GM18507 (cell line): ENCODE measurements at regions not wholly inside any gene's neighbourhood (a gene's known extent, or its start where the extent isn't known, plus 50 kb on each side); places are given as distances from the start of the nearest gene placed in this dataset.
A peak's percentile ranks its signal among the peaks of the same experiment; 100 is the strongest.
"Not testable (repeated sequence)": the region's sequence is repeated elsewhere in the genome, so short reads cannot be mapped to it uniquely, and the experiment has no call there.

Source experiments
- DNase-seq: peaks from one replicate; pipeline ENCODE4 v3.0.0; 2011; ENCODE audit warnings: low read depth; ENCODE audit not compliant: insufficient read length; ENCODE audit errors: extremely low spot score
- FAIRE-seq: peaks from 2 replicates; lab custom pipeline; 2011; peaks lifted over from hg19 to GRCh38; lab: Jason Lieb, UNC

DNA sequence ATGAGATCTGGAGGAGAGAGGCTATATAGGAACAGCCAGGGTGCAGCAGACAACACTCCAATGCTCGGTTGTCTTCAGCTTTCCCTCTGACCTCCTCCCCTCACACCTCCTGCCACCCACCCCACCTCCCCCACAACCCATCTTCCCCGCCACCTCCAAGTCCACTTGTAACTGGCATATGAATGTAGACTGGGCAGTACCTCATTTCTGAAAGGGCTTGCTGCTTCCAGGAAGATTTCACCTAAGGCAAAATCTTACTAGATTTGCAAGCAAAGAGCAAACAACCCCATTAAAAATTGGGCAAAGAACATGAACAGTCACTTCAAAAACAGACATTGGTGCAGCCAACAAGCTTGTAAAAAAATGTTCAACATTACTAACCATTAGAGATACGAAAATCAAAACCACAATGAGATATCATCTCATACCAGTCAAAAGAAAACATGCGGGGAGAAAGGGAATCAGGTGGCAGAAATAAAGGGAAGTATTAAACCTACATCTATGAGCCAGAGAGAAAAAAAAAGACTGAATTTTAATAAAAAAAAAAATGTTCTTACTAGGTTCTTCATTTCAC is 164.6 kb upstream of the C1GALT1 start:
- DNase-seq = no peak
- no peak for FAIRE-seq

DNA sequence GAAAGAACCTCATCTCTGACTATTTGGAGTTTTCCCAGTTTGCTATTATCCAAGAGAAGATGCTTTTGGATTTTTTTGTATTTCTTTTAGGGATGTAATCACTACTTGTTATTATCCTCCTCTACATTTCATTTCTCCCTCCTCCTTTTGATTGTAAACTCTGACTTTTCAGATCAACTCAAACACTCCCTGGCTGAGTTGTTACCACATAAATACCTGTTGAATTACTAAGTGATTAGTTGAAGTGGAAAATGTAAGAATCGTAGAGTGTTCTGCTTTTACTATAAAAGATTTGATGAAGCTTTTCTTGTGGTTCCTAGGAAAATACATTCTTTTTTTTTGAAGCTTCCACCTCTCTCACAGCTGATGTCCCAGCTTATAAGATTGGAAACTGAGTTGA is 164.1 kb upstream of the C1GALT1 start:
- FAIRE-seq = no peak
- DNase-seq = no peak

DNA sequence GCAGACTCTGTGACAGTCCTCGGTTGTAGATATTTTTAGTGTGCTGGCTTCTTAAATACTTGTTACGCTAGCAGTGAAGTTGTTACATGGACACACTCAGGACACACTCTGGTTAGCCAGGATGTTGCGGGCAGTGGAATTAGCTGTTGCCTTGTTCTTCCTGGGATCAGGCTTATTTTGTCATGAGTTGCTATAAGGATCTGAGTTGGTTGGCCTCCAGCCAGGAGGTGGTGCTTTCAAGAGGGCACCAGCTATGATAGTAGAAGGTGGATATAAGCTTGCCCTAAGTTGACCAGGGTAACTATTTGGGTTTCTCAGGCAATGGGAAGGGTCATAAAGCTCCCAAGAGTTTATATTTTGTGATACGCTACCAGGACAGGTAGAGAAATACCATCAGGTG is 150.1 kb upstream of the C1GALT1 start:
- DNase-seq (no peak), FAIRE-seq (no peak)

DNA sequence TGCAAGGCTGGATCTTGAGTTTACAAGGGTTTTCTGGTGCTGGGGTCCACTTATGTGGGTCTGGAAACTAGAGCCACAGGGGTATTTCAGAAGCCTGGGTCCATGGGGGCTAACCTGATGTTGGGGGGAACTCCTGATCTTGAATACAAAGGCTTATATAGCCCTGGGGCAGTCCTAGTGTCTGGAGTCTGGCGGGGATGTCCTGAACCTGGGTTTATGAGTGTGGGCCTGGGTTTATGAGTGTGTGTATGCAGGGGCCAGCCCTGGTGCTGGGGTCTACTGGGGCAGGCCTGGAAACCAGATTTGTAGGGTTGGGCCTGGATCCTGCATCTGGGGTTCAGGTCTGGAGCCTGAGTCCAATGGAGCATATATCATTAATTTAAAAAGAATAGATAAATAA is 146.5 kb upstream of the C1GALT1 start:
- DNase-seq (no peak), FAIRE-seq (no peak)

DNA sequence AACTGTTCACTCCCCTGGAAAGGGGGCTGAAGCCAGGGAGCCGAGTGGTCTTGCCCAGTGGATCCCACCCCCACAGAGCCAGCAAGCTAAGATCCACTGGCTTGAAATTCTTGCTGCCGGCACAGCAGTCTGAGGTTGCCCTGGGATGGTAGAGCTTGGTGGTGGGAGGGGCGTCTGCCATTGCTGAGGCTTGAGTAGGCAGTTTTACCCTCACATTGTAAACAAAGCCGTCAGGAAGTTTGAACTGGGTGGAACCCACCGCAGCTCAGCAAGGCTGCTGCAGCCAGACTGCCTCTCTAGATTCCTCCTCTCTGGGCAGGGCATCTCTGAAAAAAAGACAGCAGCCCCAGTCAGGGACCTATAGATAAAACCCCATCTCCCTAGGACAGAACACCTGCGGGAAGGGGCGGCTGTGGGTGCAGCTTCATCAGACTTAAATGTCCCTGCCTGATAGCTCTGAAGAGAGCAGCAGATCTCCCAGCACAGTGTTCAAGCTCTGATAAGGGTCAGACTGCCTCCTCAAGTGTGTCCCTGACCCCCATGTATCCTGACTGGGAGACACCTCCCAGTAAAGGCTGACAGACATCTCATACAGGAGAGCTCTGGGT is 140.0 kb upstream of the C1GALT1 start:
- FAIRE-seq, DNase-seq: not testable (repeated sequence)

DNA sequence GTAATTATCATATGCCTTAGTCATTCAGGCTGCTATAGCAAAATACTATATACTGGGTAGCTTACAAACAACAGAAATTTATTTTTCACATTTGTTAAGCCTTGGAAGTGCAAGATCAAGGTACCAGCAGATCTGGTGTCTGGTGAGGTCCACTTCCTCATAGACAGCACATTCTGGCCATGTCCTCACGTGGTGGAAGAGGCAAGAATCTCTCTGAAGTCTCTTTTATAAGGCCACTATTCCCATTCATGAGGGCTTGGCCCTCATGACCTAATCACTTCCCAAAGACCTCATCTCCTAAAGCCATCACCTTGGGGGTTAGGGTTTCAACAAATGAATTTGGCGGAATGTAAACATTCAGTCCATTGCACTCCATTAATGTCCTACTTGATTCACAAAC is 137.5 kb upstream of the C1GALT1 start:
- DNase-seq = no peak

DNA sequence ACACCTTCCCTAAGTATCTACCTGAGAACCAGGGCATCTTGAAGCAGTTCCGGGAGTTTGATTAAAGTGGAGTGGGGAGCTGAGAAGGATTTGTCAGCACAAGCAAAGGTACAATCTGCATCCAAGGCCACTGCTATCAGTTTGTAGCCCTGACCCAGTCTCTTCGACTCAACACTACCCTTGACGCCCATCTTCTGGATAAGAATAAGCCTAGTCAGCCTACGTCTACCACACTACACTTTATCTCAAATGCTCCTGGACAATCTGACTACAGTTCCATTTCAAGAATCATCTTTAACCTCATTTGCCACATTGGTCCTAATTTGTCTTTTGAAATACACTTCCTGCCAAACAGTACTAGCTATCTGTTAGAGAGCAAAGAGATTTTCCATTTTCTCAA is 134.1 kb upstream of the C1GALT1 start:
- DNase-seq (no peak), FAIRE-seq (no peak)

More for the DNA sequence above, 137.5 kb upstream of the C1GALT1 start:
- no peak for FAIRE-seq

DNA sequence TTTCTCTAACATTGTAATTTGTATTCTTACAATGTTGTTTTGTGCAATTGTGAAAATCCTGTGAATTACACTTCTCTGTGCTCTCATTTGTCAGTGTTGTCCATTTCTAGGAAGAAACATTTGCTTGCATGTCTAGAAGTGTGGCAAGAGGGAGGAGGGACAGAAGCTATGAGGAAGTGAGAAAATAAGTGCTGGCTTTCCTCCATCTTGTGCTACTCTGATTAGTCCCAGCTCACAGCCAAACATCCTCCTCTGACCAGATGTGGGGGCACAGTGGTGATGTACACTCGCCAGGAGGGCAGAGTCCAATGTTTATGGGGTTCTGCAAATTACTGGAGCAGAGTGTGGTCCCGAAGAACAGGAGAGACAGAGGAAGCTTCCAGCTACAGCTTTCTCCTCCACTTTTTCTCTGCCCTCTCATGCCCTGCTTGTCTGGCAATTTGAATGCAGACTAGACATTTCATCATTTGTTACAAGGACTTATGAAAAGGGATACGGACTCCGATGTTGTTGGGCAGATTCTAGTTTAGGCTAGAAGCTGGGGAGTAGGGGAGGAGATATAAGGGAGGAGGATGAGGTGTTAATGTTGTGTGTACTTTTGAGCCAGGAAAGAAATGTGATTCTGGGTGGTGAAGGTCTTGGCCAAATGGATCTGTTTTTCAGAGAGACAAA is 131.0 kb upstream of the C1GALT1 start:
- FAIRE-seq = peak; percentile 56
- DNase-seq = no peak

DNA sequence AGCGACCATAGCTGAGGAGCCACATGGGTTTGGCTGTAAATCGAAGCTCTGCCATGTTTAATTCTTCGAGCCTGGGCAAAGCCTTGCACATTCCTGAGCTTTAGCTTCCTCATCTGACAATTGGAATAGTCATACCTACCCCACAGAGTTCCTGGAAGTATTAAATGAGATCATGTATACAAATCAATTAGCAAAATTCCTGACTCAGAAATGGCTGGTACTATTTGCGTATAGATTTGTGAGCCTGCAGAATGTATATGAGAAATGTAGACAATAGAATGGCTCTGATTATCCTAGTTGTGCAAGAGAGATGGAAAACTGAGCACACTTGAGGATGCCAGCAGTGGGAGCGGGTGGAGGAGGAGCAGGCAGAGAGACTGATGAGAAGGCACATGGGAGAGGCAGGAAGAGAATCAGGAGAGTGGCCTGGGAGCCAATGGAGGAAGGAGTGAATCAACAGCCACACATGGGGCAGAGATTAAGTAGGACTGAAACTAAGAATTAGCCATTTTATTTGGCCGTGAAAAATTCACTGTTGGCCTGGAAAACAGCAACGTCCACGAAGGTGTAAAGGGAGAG is 128.0 kb upstream of the C1GALT1 start:
- no peak for DNase-seq
- no peak for FAIRE-seq

DNA sequence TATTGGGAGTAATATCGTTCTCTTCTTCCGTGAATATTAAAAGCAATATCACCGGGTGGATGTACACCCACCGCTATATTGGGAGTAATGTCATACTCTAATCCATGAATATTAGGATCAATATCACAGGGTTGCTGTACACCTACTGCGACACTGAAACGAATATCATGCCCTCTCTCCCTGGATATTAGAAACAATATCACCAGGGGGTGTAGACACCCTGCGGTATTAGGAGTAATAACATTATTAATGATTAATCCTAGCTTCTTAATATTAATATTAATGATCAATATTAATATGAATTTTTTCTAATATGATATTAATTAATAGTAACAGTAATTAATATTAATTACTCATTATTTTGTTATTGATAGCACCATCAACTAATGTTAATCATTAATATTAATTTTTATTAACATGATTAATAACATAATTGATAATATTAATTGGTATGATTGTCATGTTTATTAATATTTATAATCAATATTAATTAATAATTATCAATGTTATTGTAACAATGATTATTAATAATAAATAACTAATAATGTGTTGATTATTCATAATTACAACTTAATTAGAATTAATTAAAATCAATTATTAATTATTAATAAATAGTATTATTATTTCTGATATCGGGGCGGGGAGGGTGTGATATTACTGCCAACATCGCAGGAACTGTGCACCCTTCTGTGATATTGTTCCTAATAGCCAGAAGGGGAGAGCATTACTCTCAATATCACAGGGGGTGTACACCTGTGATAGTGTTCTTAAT is 121.3 kb upstream of the C1GALT1 start:
- DNase-seq = no peak
- FAIRE-seq = no peak

DNA sequence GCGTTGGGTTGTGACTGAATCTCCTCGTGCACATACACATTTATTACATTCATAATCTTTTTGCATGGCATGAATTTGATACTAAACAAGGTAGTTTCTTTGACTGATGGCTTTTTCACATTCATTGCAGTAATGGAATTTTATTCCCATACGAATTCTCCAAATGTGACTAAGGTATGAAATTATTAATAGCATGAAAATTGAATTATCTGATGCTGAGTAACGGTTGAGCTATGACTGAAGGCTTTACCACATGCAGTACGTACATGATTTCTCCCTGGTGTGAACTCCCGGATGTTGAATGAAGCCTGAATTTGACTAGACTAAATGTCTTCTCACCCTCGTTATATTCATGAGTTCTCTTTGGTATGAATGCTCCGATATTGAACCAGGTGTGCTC is 104.4 kb upstream of the C1GALT1 start:
- DNase-seq (no peak), FAIRE-seq (no peak)

DNA sequence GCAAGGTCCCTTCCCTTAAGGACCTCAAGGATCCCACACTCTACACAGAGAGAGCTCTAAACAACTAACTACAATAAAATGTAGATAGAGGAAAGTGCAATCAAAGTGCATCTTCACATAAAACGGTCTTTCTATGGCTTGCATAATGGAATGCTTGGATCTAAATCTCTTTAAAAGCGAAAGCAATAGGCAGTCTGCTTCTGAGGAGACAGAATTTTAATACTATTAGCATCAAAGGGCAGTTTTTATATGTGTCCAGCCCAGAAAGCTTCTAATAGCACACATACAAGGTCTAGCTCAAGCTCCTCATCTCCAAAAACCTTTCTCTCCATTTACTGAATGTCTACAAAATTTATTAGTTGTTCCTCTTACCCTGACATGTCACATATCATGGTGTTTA is 101.5 kb upstream of the C1GALT1 start:
- no peak for DNase-seq

DNA sequence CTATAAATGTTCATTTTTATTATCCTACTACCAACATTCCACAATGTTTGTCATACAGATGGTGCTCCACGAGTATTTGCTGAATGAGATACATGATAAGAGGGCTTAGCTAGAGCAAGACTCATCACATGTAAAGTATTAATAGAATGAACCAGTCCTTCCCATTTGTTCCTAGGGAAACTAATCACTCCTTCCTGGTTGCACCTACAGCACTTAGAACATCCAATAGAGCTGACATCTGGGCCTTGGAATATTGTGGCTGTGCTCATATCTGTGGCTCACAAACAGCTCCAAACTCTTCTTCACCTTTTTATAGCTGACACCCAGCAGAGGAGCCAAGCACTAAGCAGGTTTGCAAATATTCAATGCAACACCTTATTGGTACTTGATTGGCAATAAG is 91.9 kb upstream of the C1GALT1 start:
- FAIRE-seq = no peak
- no peak for DNase-seq

More for the DNA sequence above, 101.5 kb upstream of the C1GALT1 start:
- FAIRE-seq = no peak

DNA sequence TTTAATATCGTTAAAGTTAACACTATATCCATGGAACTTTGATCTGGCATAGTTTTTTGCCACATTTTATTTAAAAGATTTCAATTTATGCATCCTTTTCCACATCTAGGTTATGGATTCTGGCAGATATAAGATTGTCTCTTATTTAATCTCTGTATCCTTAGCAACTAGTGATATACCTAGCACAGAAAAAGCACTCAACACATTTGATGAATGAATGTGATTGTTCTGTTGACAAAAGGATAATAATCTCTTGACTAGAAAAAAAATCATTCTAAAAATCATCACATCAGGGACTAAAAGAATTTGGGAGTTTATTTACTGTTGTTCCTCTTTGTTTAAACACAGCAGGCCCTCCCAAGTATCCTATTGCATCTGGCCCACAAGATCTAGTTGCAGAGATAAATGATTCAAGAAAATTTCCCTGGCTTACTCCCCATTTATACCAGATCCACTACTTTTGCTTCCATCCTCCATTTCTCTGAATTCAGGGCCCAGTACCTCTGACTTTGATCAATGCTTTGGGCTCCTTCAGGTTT is 84.0 kb upstream of the C1GALT1 start:
- DNase-seq (no peak), FAIRE-seq (no peak)

DNA sequence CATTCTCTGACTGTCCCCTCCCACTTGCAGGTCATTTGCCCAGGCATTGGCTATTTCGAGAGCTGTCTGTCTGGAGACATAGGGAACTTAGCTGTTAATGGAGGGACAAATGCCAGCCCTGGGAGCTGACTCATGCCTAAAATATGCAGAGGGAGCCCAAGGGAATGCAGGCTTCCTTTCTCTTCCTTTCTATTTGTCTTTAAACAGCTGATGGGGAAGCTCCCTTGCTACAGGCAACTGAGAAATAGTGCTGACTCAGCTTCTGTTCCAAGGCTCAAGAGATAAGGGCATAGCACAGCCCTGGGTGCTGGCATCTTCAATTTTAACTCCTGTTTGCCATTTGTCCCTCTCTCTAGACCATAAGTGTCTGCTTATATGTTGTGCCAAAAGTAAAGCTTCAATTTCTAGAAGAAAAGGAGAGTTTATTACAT is 82.7 kb upstream of the C1GALT1 start:
- no peak for FAIRE-seq
- DNase-seq = no peak

DNA sequence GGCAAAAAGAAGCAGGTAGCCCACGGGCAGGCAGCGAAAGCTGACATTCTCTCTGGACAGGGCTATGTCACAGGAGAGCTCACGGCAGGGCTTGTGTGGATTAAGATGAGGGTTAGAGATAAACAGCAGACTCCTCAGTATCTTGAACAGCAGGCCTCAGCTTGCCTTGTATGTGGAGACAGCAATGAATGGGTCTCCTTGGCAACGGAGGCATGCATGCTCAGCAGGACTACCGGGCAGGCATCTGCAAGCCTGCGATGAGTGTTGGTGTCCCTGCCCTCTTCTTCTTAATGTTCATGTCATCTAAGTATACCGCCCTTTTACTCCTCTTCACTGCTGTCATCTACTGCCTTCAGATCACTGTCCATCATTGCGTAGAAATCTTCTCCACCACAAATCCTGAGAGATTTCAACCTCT is 81.9 kb upstream of the C1GALT1 start:
- no peak for FAIRE-seq
- DNase-seq = no peak

DNA sequence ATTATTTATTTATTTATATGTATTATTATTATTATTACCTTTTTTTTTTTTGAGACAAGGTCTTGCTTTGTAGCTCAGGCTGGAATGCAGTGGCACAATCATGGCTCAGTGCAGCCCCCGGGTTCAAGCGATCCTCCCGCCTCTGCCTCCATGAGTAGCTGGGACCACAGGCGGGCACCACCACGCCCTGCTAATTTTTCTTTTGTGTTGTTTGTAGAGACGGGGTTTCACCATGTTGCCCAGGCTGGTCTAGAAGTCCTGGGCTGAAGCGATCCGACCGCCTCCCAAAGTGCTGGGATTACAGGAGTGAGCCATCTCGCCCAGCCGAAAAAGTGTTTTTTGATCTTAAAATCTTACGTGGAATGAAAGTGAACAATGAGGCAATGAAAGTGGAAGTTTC is 79.4 kb upstream of the C1GALT1 start:
- FAIRE-seq = no peak

DNA sequence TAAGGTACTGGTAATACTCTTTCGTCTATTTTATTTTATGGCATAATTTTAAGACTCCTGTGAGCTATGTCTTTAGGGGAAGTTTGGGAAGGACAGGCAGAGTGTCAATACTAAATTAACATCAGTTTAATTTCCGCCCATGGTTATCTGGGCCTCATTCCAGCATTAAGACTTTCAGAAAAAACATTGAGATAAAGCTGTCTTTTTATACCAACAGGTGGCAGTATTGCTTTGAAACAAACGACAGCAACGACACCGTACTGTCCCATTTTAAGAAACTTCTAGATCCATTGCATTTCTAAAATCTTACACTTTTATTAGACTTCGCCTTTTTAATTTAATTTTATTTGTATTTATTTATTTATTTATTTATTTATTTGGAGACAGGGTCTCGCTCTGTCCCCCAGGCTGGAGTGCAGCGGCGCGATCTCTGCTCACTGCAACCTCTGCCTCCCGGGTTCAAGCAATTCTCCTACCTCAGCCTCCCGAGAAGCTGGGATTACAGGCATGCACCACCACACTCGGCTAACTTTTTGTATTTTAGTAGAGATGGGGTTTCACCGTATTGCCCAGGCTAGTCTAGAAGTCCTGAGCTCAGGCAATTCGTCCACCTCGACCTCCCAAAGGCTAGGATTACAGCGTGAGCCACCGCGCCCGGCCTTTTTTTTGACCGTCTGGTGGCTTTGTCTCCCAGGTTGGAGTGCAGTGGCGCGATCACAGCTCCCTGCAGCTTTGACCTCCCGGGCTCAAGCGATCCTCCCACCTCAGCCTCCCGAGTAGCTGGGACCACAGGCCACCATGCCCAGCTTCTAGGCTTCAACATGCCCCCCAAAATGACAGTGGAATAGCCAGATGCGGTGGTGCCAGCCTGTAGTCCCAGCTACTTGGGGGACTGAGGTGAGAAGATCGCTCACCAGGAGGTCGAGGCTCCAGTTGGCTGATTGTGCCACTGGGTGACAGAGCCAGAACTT is 78.7 kb upstream of the C1GALT1 start:
- DNase-seq (peak; percentile 40), FAIRE-seq (peak; percentile 85)

More for the DNA sequence above, 79.4 kb upstream of the C1GALT1 start:
- no peak for DNase-seq

DNA sequence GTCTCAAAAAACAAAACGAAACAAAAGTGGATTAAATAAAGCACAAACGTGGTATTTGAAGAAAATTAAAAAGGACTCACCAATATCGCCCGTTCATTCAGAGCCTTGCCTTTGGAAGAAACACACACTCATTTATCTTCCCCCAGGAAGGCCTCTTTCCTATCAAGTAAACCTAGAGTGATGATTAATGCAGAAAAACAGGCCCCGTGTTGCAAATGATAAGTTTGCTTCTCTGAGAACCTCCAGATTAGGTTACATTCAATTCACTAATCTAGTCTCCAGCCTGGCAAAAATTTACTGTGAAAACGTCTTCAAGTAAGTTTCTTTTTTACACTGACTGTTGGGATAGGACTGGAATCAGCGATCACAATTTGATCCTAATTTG is 78.0 kb upstream of the C1GALT1 start:
- FAIRE-seq = no peak
- no peak for DNase-seq
